PC-9 (cell line): ENCODE measurements at regions not wholly inside any gene's neighbourhood (a gene's known extent, or its start where the extent isn't known, plus 50 kb on each side); places are given as distances from the start of the nearest gene placed in this dataset.

Source experiments
- BruUV-seq: library from RNA; stranded (reverse); fragments of 400-500 nt; replicated peaks from 2 replicates; lab custom pipeline; 2021; lab: Mats Ljungman, UMichigan
- CTCF ChIA-PET: fragments of 300-600 bp; sonication (Branson Sonifier 250); formaldehyde crosslinking; loops from one replicate; lab custom pipeline; 2022; ENCODE audit warnings: antibody characterized with exemption; lab: Charles Lee
- POLR2A ChIA-PET: fragments of 300-600 bp; sonication (Branson Sonifier 250); formaldehyde crosslinking; loops from one replicate; lab custom pipeline; 2022; ENCODE audit warnings: antibody characterized with exemption; ENCODE audit not compliant: unreplicated experiment; lab: Charles Lee
- DNase-seq, 2 experiments: peaks; one replicate each; pipeline versions ENCODE4 v3.0.0 to v3.0.0-alpha.2; 2015 to 2022; ENCODE audit warnings: mixed read lengths in 1 of 2
- H2AFZ ChIP-seq: fragments of 200-600 bp; sonication (generic); 2 replicates; pipeline ENCODE4 v1.8.1; 2017; ENCODE audit warnings: antibody characterized with exemption
- H3F3A ChIP-seq: fragments of 200-600 bp; sonication (generic); 2 replicates; pipeline ENCODE4 v1.8.1; 2017; ENCODE audit warnings: antibody characterized with exemption, mild to moderate bottlenecking, low read depth; ENCODE audit not compliant: insufficient read depth
- H3K27ac ChIP-seq: fragments of 200-600 bp; sonication (generic); 2 replicates; pipeline ENCODE4 v1.6.1; 2016; ENCODE audit warnings: mixed run types
- H3K27me3 ChIP-seq: fragments of 200-600 bp; sonication (generic); 2 replicates; pipeline ENCODE4 v1.6.1; 2016; ENCODE audit warnings: low read depth, mixed run types; ENCODE audit not compliant: insufficient read depth
- H3K36me3 ChIP-seq: fragments of 200-600 bp; sonication (generic); 2 replicates; pipeline ENCODE4 v1.6.1; 2016; ENCODE audit warnings: low read depth, mixed run types
- H3K4me1 ChIP-seq: fragments of 200-600 bp; sonication (generic); replicated peaks from 2 replicates; pipeline ENCODE4 v1.6.1; 2016; ENCODE audit warnings: mixed run types; ENCODE audit not compliant: insufficient read depth
- H3K4me2 ChIP-seq: fragments of 200-600 bp; sonication (generic); 2 replicates; pipeline ENCODE4 v1.6.1; 2017; ENCODE audit warnings: mixed run types
- H3K4me3 ChIP-seq: fragments of 200-600 bp; sonication (generic); 2 replicates; pipeline ENCODE4 v1.6.1; 2016; ENCODE audit warnings: mixed run types
- H3K79me2 ChIP-seq: fragments of 200-600 bp; sonication (generic); 2 replicates; pipeline ENCODE4 v1.6.1; 2017; ENCODE audit warnings: low read depth, mixed run types
- H3K9me2 ChIP-seq: fragments of 200-600 bp; sonication (generic); 2 replicates; pipeline ENCODE4 v1.8.1; 2017; ENCODE audit warnings: mild to moderate bottlenecking; ENCODE audit not compliant: insufficient read depth
- H3K9me3 ChIP-seq: fragments of 200-600 bp; sonication (generic); 2 replicates; pipeline ENCODE4 v1.8.1; 2016; ENCODE audit warnings: low read depth; ENCODE audit not compliant: insufficient read depth
- H4K20me1 ChIP-seq: fragments of 200-600 bp; sonication (generic); 2 replicates; pipeline ENCODE4 v1.8.1; 2017; ENCODE audit not compliant: insufficient read depth
- CTCF ChIP-seq: fragments of 200-600 bp; sonication (generic); conservative IDR thresholded peaks from 2 replicates; pipeline ENCODE4 v1.6.1; 2017; ENCODE audit warnings: mixed run types, antibody characterized with exemption, mild to moderate bottlenecking, moderate library complexity
- EZH2 ChIP-seq: fragments of 200-600 bp; sonication (generic); IDR thresholded peaks from 2 replicates; pipeline ENCODE4 v1.8.0; 2017; ENCODE audit warnings: antibody characterized with exemption, low read depth
- intact Hi-C: fragments of 100-400 bp; cut with micrococcal nuclease; formaldehyde crosslinking; loops from one replicate; pipeline ENCODE4 v1.10.0; 2022; ENCODE audit not compliant: unreplicated experiment

DNA sequence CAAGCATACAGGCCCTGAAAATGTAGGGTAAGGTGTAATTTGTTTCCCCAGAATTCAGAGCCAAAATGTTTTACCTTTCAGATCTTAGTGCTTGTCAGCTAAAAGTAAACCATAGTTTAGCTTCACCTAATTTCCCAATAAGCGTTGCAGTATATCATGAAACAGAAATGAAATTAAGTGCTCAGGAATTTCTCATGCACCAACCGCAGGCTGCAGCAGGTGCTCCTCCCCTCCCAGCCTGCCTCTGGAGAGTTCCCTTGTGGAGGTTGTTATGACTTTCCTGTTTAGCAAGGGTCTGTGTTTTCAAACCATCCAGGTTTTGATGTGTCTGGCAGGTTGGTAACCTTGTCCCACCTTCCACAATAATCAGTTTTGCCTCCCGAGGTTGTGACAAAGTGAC lies 118.5 kb downstream of the HLX start:
- no peaks in the 10 kb centered on the region for H3K79me2 ChIP-seq
- no peak overlapping the region for H3K27ac ChIP-seq
- DNase-seq, result no peak
- H3K27me3 ChIP-seq, result no peaks in the 10 kb centered on the region
- H4K20me1 ChIP-seq, result no peaks in the 10 kb centered on the region
- no peak overlapping the region for H2AFZ ChIP-seq
- ChIA-PET POLR2A (interaction anchor here (0.6 kb wide), 1 partner anchor 326 kb away, joined by 4 read pairs; no protein-coding TSS in a partner anchor), CTCF (interaction anchor here (0.6 kb wide), 1 partner anchor 265 kb away, joined by 4 read pairs; no protein-coding TSS in a partner anchor)
- TF ChIP-seq CTCF (no peak), EZH2 (no peak)
- no TSS peak for BruUV-seq
- H3F3A ChIP-seq, result no peaks in the 10 kb centered on the region
- intact Hi-C loops, result no loop called here
- no peak overlapping the region for H3K4me3 ChIP-seq
- H3K4me2 ChIP-seq, result no peak overlapping the region
- H3K9me2 ChIP-seq, result no peaks in the 10 kb centered on the region
- H3K4me1 ChIP-seq, result no peaks in the 10 kb centered on the region
- no peaks in the 10 kb centered on the region for H3K36me3 ChIP-seq
- H3K9me3 ChIP-seq, result no peaks in the 10 kb centered on the region

GRCh38 chr1:220999872-221000863 lies 120.9 kb downstream of the HLX start:
- POLR2A ChIA-PET, result no interaction called here
- no TSS peak for BruUV-seq
- H3K79me2 ChIP-seq, result no peaks in the 10 kb centered on the region
- intact Hi-C loops, result no loop called here
- no peaks in the 10 kb centered on the region for H3K9me2 ChIP-seq
- CTCF ChIA-PET, result no interaction called here
- no peaks in the 10 kb centered on the region for H4K20me1 ChIP-seq
- no peak overlapping the region for H3K27ac ChIP-seq
- no peak for DNase-seq
- H3K27me3 ChIP-seq, result no peaks in the 10 kb centered on the region
- H3K4me1 ChIP-seq, result no peaks in the 10 kb centered on the region
- no peaks in the 10 kb centered on the region for H3F3A ChIP-seq
- no peaks in the 10 kb centered on the region for H3K36me3 ChIP-seq
- TF ChIP-seq EZH2 (no peak), CTCF (no peak)
- no peak overlapping the region for H3K4me2 ChIP-seq
- H3K9me3 ChIP-seq, result no peaks in the 10 kb centered on the region
- H3K4me3 ChIP-seq, result no peak overlapping the region
- H2AFZ ChIP-seq, result no peak overlapping the region

DNA sequence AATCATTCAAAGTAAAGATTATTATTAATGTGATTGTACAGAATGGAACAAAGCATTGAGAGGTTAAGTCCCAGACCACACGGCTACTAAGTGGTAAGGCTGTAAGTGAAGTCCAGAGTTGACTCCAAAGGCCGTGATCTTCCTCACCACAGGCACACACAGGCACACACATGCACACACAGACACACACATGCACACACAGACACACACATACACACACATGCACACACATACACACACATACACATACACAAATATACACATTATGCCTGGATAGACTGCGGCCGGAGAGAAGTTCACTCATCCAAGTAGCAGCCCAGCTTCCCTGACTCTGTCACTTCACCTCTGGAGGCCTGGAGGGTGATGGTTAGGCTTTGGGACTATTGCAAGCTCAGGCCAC lies 121.9 kb downstream of the HLX start:
- Histone ChIP-seq H4K20me1 (no peaks in the 10 kb centered on the region), H3F3A (no peaks in the 10 kb centered on the region), H3K4me2 (no peak overlapping the region), H3K79me2 (no peaks in the 10 kb centered on the region), H3K4me1 (no peaks in the 10 kb centered on the region), H3K27ac (no peak overlapping the region), H3K9me3 (no peaks in the 10 kb centered on the region), H3K27me3 (no peaks in the 10 kb centered on the region), H3K36me3 (no peaks in the 10 kb centered on the region), H3K4me3 (no peak overlapping the region), H3K9me2 (no peaks in the 10 kb centered on the region), H2AFZ (no peak overlapping the region)
- TF ChIP-seq CTCF (no peak), EZH2 (no peak)
- intact Hi-C loops, result no loop called here
- BruUV-seq, result no TSS peak
- POLR2A ChIA-PET, result no interaction called here
- CTCF ChIA-PET, result no interaction called here
- no peak for DNase-seq
